GM13977 (cell line): ENCODE measurements at regions not wholly inside any gene's neighbourhood (a gene's known extent, or its start where the extent isn't known, plus 50 kb on each side); places are given as distances from the start of the nearest gene placed in this dataset.

Experiments used
- DNase-seq: peaks from one replicate; pipeline ENCODE4 v3.0.0; 2012; ENCODE audit warnings: low spot score
- in situ Hi-C: fragments of 300-500 bp; cut with MboI; formaldehyde crosslinking; loops from one replicate; pipeline ENCODE4 v1.12.0; 2022; ENCODE audit warnings: low sequenced_read_pairs, low pct_unique_long_range_greater_than_20kb, mixed read lengths, inconsistent platforms; ENCODE audit not compliant: unreplicated experiment
- TF ChIP-seq, protein P1 (sequence below): IDR thresholded peaks from 2 replicates; pipeline ENCODE4 v1.5.1; 2012; ENCODE audit warnings: mild to moderate bottlenecking, control low read depth; ENCODE audit not compliant: insufficient read depth; ENCODE audit errors: extremely low read depth, missing control alignments

DNA sequence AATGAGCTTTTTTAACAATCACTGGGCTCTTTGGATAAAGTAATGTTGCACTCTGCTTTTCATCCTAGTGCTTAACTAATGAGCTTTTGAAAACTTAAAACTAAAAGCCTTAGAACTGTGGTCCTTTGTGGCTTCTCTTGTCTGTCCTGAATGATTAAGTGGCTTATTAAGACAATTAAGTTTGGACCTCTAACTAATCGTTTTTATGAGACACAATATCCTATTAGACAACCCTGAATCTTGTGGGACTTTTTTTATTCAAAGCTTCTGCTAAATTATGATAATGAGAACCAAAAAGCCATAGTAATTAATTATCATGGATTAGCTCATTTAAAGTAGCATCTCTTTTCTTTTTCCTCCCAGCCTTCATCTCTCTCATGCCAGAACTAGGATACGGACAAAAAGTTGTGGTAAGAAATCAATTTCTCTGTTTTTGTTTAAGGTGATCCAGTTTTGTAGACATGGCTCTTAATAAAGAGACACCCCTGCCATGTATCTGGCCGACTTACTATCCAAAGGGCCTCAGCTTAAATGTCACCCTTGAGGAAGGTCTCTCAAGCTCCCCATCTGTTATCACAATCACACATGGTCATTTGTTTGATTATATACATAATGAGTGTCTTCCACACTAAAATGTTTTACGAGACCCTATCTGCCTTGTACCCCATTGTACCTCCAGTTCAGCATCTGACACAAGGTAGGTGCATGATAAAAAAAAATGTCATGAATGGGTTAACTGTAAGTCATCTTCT, 384.4 kb upstream of the IRAK1BP1 start:
- DNase-seq = no peak
- TF ChIP-seq, protein P1, sequence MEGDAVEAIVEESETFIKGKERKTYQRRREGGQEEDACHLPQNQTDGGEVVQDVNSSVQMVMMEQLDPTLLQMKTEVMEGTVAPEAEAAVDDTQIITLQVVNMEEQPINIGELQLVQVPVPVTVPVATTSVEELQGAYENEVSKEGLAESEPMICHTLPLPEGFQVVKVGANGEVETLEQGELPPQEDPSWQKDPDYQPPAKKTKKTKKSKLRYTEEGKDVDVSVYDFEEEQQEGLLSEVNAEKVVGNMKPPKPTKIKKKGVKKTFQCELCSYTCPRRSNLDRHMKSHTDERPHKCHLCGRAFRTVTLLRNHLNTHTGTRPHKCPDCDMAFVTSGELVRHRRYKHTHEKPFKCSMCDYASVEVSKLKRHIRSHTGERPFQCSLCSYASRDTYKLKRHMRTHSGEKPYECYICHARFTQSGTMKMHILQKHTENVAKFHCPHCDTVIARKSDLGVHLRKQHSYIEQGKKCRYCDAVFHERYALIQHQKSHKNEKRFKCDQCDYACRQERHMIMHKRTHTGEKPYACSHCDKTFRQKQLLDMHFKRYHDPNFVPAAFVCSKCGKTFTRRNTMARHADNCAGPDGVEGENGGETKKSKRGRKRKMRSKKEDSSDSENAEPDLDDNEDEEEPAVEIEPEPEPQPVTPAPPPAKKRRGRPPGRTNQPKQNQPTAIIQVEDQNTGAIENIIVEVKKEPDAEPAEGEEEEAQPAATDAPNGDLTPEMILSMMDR = no peak
- in situ Hi-C loops = no loop called here

DNA sequence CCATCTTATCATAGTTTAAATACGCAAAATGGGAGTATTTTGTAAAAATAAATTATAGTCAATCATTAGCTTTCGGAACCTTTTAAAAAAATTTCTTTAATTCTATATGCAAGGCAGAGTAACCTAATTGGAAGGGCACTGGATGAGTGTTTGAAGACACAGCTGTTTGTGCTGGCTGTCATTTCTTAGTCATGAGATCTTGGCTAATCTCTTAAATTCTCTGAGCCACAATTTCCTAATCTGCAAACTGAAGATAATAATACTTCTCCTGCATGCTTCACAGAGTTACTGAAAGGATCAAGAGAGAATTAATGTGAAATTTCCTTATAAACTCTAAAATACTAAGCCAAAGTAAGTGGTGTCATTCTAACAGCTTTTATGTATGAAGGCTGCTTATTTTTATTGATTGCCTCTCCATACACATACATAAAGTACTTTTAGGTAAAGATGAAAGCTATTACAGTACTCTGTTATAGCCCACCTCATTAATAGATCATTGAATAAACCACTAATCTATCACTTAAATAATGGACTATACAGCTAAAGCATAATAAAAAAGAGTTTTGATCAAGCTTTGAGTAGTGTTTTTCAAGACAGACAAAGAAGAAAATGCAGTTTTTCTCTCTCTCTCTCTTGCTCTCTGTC, 383.7 kb upstream of the IRAK1BP1 start:
- DNase-seq = no peak
- in situ Hi-C loops = no loop called here
- TF ChIP-seq, protein P1 = no peak

DNA sequence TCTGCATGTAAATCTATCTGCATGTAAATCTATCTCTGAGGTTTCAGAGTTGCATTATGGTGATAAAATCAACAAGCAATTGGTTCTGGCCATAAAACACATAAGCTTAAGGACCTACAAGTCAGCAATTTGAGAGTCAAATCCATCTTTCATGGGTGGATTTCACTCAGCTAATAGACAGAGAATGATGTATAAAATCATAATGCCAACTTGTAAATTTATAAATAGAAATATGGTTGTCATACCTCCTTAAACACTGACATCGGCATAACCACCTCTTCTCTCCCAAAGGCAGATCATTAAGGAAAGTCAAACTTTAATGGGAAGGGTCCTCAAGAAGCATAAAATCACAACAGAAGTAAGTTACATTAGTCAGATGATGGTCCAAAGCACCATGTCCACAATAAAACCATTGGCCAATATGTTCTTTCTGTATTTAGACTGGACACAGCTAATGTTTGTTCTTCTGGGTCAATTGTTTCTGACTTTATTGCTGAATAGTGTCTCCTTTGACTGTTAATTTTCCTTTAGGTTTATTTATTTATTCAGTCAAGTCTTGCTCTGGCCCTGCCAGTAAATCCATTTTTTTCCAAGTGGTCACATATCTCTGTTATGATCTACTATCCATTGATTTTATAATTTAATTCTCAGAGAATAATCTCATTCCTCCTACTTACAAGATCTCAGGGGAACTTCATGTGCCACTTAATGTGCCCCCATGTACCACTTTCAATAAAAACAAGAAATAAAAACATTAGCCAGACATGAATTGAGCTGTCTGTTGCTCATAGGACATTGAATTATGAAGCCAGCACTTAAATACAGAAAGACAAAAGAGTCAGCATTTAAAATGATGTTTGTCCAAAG, 382.9 kb upstream of the IRAK1BP1 start:
- TF ChIP-seq, protein P1 = no peak

DNA sequence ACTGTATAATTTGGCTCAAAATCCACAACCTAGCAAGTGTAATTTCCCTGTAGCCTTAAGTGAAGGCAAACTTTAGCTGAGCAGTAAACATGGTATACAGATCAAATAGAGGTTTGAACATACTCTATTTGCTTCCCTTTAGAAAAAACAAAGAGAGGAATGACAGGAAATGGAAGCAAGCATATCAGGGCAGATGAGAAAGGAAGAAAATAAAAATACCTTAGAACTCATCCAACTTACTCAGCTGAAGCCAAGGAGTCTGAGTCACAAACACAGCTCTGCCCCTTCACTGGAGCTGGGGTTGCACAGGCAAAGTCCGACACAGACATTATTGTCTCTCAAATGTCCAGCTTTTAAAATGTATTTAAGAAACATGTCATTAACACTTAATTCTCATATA, 379.9 kb upstream of the IRAK1BP1 start:
- TF ChIP-seq, protein P1 = no peak
- in situ Hi-C loops = no loop called here
- DNase-seq = no peak

More for the DNA sequence above, 382.9 kb upstream of the IRAK1BP1 start:
- no peak for DNase-seq
- in situ Hi-C loops = no loop called here

DNA sequence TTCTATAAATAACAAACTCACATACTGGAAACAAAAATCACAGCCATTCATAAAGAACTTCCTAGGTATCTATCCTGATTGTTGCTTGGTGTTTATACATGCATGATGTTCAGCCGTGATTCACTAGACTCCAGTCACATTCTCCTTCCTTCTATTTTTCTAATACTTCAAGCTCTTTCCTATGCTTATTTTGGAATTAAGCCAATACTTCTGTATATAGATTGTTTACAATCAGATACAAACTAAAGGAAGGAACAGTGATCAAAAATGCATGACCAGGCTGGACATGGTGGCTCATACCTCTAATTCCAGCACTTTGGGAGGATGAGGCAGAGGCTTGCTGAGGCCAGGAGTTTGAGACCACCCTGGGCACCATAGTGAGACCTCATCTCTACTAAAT, 377.5 kb upstream of the IRAK1BP1 start:
- in situ Hi-C loops = no loop called here
- DNase-seq = no peak
- TF ChIP-seq, protein P1 = no peak

DNA sequence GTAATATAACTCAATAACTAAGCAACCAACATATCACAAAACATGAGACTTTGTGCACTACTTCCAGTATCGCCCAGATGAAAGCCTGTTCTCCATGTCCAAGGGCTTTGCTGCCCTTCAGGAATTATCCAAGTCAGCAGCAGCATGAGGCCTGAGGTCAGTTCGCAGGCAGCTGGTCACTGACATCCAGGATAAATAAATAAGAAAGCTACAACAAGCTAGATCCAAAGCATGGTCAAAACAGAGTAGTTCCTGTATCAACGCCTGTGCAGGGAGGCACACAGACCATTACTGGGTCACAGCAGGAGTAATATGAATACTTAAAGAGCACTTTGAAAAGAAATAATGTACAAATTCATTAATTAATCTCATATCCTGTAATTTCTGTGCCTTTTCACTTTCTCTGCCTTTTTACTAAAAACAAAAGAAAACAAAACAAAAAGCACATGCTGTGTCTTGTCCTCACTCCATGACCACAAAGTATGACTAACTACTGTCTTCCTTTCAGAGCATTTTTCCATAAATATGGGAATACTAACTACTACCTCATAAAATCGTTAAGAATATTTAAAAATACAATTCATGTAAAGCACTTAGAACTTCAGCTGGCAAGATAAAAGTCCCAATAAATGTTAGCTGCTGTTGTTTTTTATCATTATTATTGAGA, 374.9 kb upstream of the IRAK1BP1 start:
- in situ Hi-C loops = no loop called here
- no peak for DNase-seq
- TF ChIP-seq, protein P1 = no peak
